SK-N-SH treated with all-trans-retinoic acid at 6 μM for 48 hours (cell line): ENCODE measurements at regions not wholly inside any gene's neighbourhood (a gene's known extent, or its start where the extent isn't known, plus 50 kb on each side); places are given as distances from the start of the nearest gene placed in this dataset.

Source experiments
- ATAC-seq: fragments of 200-7000 bp; cut with Tn5 transposase; 3 replicates; pipeline ENCODE4 v1.9.1; 2020; ENCODE audit warnings: mild to moderate bottlenecking, moderate library complexity
- ARNTL ChIP-seq: fragments of 450-650 bp; formaldehyde crosslinking; IDR thresholded peaks from 2 replicates; pipeline ENCODE4 v1.5.0; 2020; ENCODE audit warnings: low read depth, mild to moderate bottlenecking, moderate library complexity, borderline replicate concordance
- BACH2 ChIP-seq: fragments of 250-450 bp; sonication (Bioruptor Pico); IDR thresholded peaks from 2 replicates; pipeline ENCODE4 v1.9.0; 2021; ENCODE audit warnings: mild to moderate bottlenecking, borderline replicate concordance
- CREB5 ChIP-seq: fragments of 250-450 bp; sonication (Bioruptor Pico); IDR thresholded peaks from 2 replicates; pipeline ENCODE4 v1.5.1; 2020; ENCODE audit warnings: low read depth, mild to moderate bottlenecking, moderate library complexity
- CSDC2 ChIP-seq: fragments of 250-450 bp; sonication (Bioruptor Pico); IDR thresholded peaks from 2 replicates; pipeline ENCODE4 v1.5.0; 2020; ENCODE audit warnings: mild to moderate bottlenecking, moderate library complexity
- CSRNP3 ChIP-seq: fragments of 250-450 bp; sonication (Bioruptor Pico); IDR thresholded peaks from 2 replicates; pipeline ENCODE4 v1.5.1; 2021; ENCODE audit warnings: mild to moderate bottlenecking, moderate library complexity
- GLIS3 ChIP-seq: fragments of 250-450 bp; sonication (Bioruptor Pico); IDR thresholded peaks from 2 replicates; pipeline ENCODE4 v1.5.0; 2020; ENCODE audit warnings: mild to moderate bottlenecking, moderate library complexity
- ISL1 ChIP-seq: fragments of 250-450 bp; sonication (Bioruptor Pico); IDR thresholded peaks from 2 replicates; pipeline ENCODE4 v2.1.2; 2022; ENCODE audit warnings: mild to moderate bottlenecking, moderate library complexity
- OSR1 ChIP-seq: fragments of 250-450 bp; sonication (Bioruptor Pico); IDR thresholded peaks from 2 replicates; pipeline ENCODE4 v1.8.0; 2022; ENCODE audit warnings: moderate library complexity, mild to moderate bottlenecking, inconsistent platforms
- PATZ1 ChIP-seq: fragments of 250-450 bp; sonication (Bioruptor Pico); IDR thresholded peaks from 2 replicates; pipeline ENCODE4 v1.8.0; 2020; ENCODE audit warnings: mild to moderate bottlenecking, moderate library complexity, borderline replicate concordance
- POU6F1 ChIP-seq: fragments of 250-450 bp; sonication (Bioruptor Pico); IDR thresholded peaks from 2 replicates; pipeline ENCODE4 v1.8.0; 2021; ENCODE audit warnings: low read depth, mild to moderate bottlenecking, moderate library complexity, borderline replicate concordance
- PPARA ChIP-seq: fragments of 250-450 bp; sonication (Bioruptor Pico); IDR thresholded peaks from 2 replicates; pipeline ENCODE4 v1.5.0; 2020; ENCODE audit warnings: mild to moderate bottlenecking, borderline replicate concordance
- RARB ChIP-seq: fragments of 250-450 bp; sonication (Bioruptor Pico); IDR thresholded peaks from 2 replicates; pipeline ENCODE4 v1.8.0; 2021; ENCODE audit warnings: mild to moderate bottlenecking, moderate library complexity
- SNAI2 ChIP-seq: fragments of 250-450 bp; sonication (Bioruptor Pico); IDR thresholded peaks from 2 replicates; pipeline ENCODE4 v1.5.0; 2020; ENCODE audit warnings: mild to moderate bottlenecking, moderate library complexity
- TCF4 ChIP-seq: fragments of 250-450 bp; sonication (Bioruptor Pico); IDR thresholded peaks from 2 replicates; pipeline ENCODE4 v1.8.0; 2021; ENCODE audit warnings: mild to moderate bottlenecking, moderate library complexity, borderline replicate concordance
- TOX ChIP-seq: fragments of 250-450 bp; sonication (Bioruptor Pico); IDR thresholded peaks from 2 replicates; pipeline ENCODE4 v1.8.0; 2021; ENCODE audit warnings: mild to moderate bottlenecking, moderate library complexity, borderline replicate concordance
- TSHZ2 ChIP-seq: fragments of 250-450 bp; sonication (Bioruptor Pico); IDR thresholded peaks from 2 replicates; pipeline ENCODE4 v1.5.0; 2020; ENCODE audit warnings: mild to moderate bottlenecking, moderate library complexity
- ZC3H10 ChIP-seq: fragments of 250-450 bp; sonication (Bioruptor Pico); IDR thresholded peaks from 2 replicates; pipeline ENCODE4 v1.5.1; 2021; ENCODE audit warnings: mild to moderate bottlenecking, moderate library complexity
- ZFP3 ChIP-seq: fragments of 250-450 bp; sonication (Bioruptor Pico); IDR thresholded peaks from 2 replicates; pipeline ENCODE4 v1.5.0; 2020; ENCODE audit warnings: mild to moderate bottlenecking, moderate library complexity
- ZFP30 ChIP-seq: fragments of 450-650 bp; formaldehyde crosslinking; IDR thresholded peaks from 2 replicates; pipeline ENCODE4 v1.5.0; 2022; ENCODE audit warnings: mild to moderate bottlenecking, moderate library complexity
- ZNF565 ChIP-seq: fragments of 450-650 bp; formaldehyde crosslinking; conservative IDR thresholded peaks from 2 replicates; pipeline ENCODE4 v1.5.0; 2020; ENCODE audit warnings: low read depth, mild to moderate bottlenecking, moderate library complexity
- ZNF70 ChIP-seq: fragments of 450-650 bp; formaldehyde crosslinking; IDR thresholded peaks from 2 replicates; pipeline ENCODE4 v1.5.0; 2020; ENCODE audit warnings: mild to moderate bottlenecking, moderate library complexity
- ZNF8 ChIP-seq: fragments of 450-650 bp; formaldehyde crosslinking; IDR thresholded peaks from 2 replicates; pipeline ENCODE4 v1.5.0; 2020; ENCODE audit warnings: mild to moderate bottlenecking, moderate library complexity

GRCh38 chr6:141641406-141641805, 491.3 kb upstream of the GJE1 start:
- TF ChIP-seq GLIS3 (CRISPR knock-in tag) (no peak), TOX (no peak), PATZ1 (CRISPR knock-in tag) (no peak), ZC3H10 (no peak), CSRNP3 (CRISPR knock-in tag) (no peak), POU6F1 (CRISPR knock-in tag) (no peak)
- ATAC-seq, result no peak

- no peak for ATAC-seq
Measured at GRCh38 chr6:141635621-141636020, 497.1 kb upstream of the GJE1 start.

More at GRCh38 chr6:141635621-141636020, 497.1 kb upstream of the GJE1 start:
- TF ChIP-seq ZNF8 (CRISPR knock-in tag) (no peak), ZNF565 (CRISPR knock-in tag) (no peak), TCF4 (CRISPR knock-in tag) (no peak), ISL1 (CRISPR knock-in tag) (no peak), ARNTL (CRISPR knock-in tag) (no peak), BACH2 (CRISPR knock-in tag) (no peak), PPARA (CRISPR knock-in tag) (no peak), OSR1 (CRISPR knock-in tag) (no peak), RARB (CRISPR knock-in tag) (no peak), GLIS3 (CRISPR knock-in tag) (no peak), SNAI2 (CRISPR knock-in tag) (no peak), CREB5 (no peak), PATZ1 (CRISPR knock-in tag) (no peak), TOX (no peak), ZFP3 (CRISPR knock-in tag) (no peak), ZNF70 (CRISPR knock-in tag) (no peak), CSDC2 (CRISPR knock-in tag) (no peak), ZFP30 (CRISPR knock-in tag) (no peak), ZC3H10 (no peak), TSHZ2 (CRISPR knock-in tag) (no peak)
